Duodenal mucosa (tissue), 2 donors: ENCODE measurements at regions not wholly inside any gene's neighbourhood (a gene's known extent, or its start where the extent isn't known, plus 50 kb on each side); places are given as distances from the start of the nearest gene placed in this dataset.

Source experiments
- H3K27ac ChIP-seq: one replicate; pipeline ENCODE4 v1.7.0; 2013; ENCODE audit warnings: low read depth, low read length
- H3K27me3 ChIP-seq, 2 donors: one replicate each; pipeline ENCODE4 v1.7.0; 2013; ENCODE audit warnings: low read length in 2 of 2, control low read depth in 1 of 2; ENCODE audit not compliant: insufficient read depth in 2 of 2, control insufficient read depth in 1 of 2
- H3K36me3 ChIP-seq, 2 donors: one replicate each; pipeline ENCODE4 v1.7.0; 2013; ENCODE audit warnings: low read length in 2 of 2, control low read depth in 1 of 2; ENCODE audit not compliant: insufficient read depth in 2 of 2, control insufficient read depth in 1 of 2
- H3K4me1 ChIP-seq, 2 donors: one replicate each; pipeline ENCODE4 v1.7.0; 2013; ENCODE audit warnings: low read length in 2 of 2, control low read depth in 1 of 2; ENCODE audit not compliant: insufficient read depth in 2 of 2, control insufficient read depth in 1 of 2
- H3K4me3 ChIP-seq, 2 donors: one replicate each; pipeline ENCODE4 v1.7.0; 2013; ENCODE audit warnings: low read length in 2 of 2, low read depth in 1 of 2
- H3K9ac ChIP-seq, 2 donors: one replicate each; pipeline ENCODE4 v1.7.0; 2013; ENCODE audit warnings: low read length in 2 of 2, low read depth in 1 of 2
- H3K9me3 ChIP-seq, 2 donors: one replicate each; pipeline ENCODE4 v1.7.0; 2013; ENCODE audit warnings: low read length in 2 of 2, control low read depth in 1 of 2; ENCODE audit not compliant: control insufficient read depth in 1 of 2

- Histone ChIP-seq H3K4me1 (no peaks in the 10 kb centered on the region), H3K4me3 (no peak overlapping the region), H3K36me3 (no peaks in the 10 kb centered on the region), H3K9ac (no peak overlapping the region), H3K27me3 (no peaks in the 10 kb centered on the region), H3K27ac (no peak overlapping the region), H3K9me3 (no peaks in the 10 kb centered on the region)
Measured at GRCh38 chr10:128814782-128815181, 652.3 kb upstream of the MGMT start.

GRCh38 chr10:128816726-128817125 lies 650.3 kb upstream of the MGMT start:
- H3K27ac ChIP-seq = no peak overlapping the region
- no peak overlapping the region for H3K4me3 ChIP-seq
- no peaks in the 10 kb centered on the region for H3K27me3 ChIP-seq
- H3K36me3 ChIP-seq = no peaks in the 10 kb centered on the region
- no peak overlapping the region for H3K9ac ChIP-seq
- H3K9me3 ChIP-seq = no peaks in the 10 kb centered on the region
- H3K4me1 ChIP-seq = no peaks in the 10 kb centered on the region

- Histone ChIP-seq H3K4me3 (no peak overlapping the region), H3K4me1 (no peaks in the 10 kb centered on the region), H3K9me3 (no peaks in the 10 kb centered on the region), H3K27ac (no peak overlapping the region), H3K36me3 (no peaks in the 10 kb centered on the region), H3K9ac (no peak overlapping the region), H3K27me3 (no peaks in the 10 kb centered on the region)
Measured at GRCh38 chr10:128817636-128818035, 649.4 kb upstream of the MGMT start.

GRCh38 chr10:128820663-128821062 lies 646.4 kb upstream of the MGMT start:
- H3K36me3 ChIP-seq = no peaks in the 10 kb centered on the region
- no peak overlapping the region for H3K27ac ChIP-seq
- no peaks in the 10 kb centered on the region for H3K27me3 ChIP-seq
- no peak overlapping the region for H3K4me3 ChIP-seq
- no peak overlapping the region for H3K9ac ChIP-seq
- H3K9me3 ChIP-seq = no peaks in the 10 kb centered on the region
- H3K4me1 ChIP-seq = no peaks in the 10 kb centered on the region

- no peaks in the 10 kb centered on the region for H3K27me3 ChIP-seq
- H3K9ac ChIP-seq = no peak overlapping the region
- no peaks in the 10 kb centered on the region for H3K36me3 ChIP-seq
- H3K27ac ChIP-seq = no peak overlapping the region
- no peaks in the 10 kb centered on the region for H3K4me1 ChIP-seq
- no peak overlapping the region for H3K4me3 ChIP-seq
- no peaks in the 10 kb centered on the region for H3K9me3 ChIP-seq
Measured at GRCh38 chr10:128823201-128823600, 643.8 kb upstream of the MGMT start.

- H3K27me3 ChIP-seq = no peaks in the 10 kb centered on the region
- H3K4me1 ChIP-seq = no peaks in the 10 kb centered on the region
- H3K9ac ChIP-seq = no peak overlapping the region
- no peaks in the 10 kb centered on the region for H3K36me3 ChIP-seq
- no peaks in the 10 kb centered on the region for H3K9me3 ChIP-seq
- H3K4me3 ChIP-seq = no peak overlapping the region
- no peak overlapping the region for H3K27ac ChIP-seq
Measured at GRCh38 chr10:128825626-128826025, 641.4 kb upstream of the MGMT start.

GRCh38 chr10:128833671-128834070 lies 633.4 kb upstream of the MGMT start:
- Histone ChIP-seq H3K9me3 (no peaks in the 10 kb centered on the region), H3K9ac (no peak overlapping the region), H3K4me1 (no peaks in the 10 kb centered on the region), H3K4me3 (no peak overlapping the region), H3K27ac (no peak overlapping the region), H3K36me3 (no peaks in the 10 kb centered on the region), H3K27me3 (no peaks in the 10 kb centered on the region)

GRCh38 chr10:128835361-128835760 lies 631.7 kb upstream of the MGMT start:
- no peaks in the 10 kb centered on the region for H3K9me3 ChIP-seq
- no peak overlapping the region for H3K4me3 ChIP-seq

GRCh38 chr10:128837478-128837877 lies 629.6 kb upstream of the MGMT start:
- H3K27ac ChIP-seq = no peak overlapping the region
- no peaks in the 10 kb centered on the region for H3K36me3 ChIP-seq
- no peaks in the 10 kb centered on the region for H3K4me1 ChIP-seq
- no peaks in the 10 kb centered on the region for H3K9me3 ChIP-seq
- H3K27me3 ChIP-seq = peaks cover 0 to 7% of the 10 kb centered on the region in 2 donors
- no peak overlapping the region for H3K4me3 ChIP-seq
- no peak overlapping the region for H3K9ac ChIP-seq

More at GRCh38 chr10:128835361-128835760, 631.7 kb upstream of the MGMT start:
- H3K27me3 ChIP-seq = no peaks in the 10 kb centered on the region
- no peaks in the 10 kb centered on the region for H3K4me1 ChIP-seq
- no peak overlapping the region for H3K9ac ChIP-seq
- H3K36me3 ChIP-seq = no peaks in the 10 kb centered on the region
- no peak overlapping the region for H3K27ac ChIP-seq

GRCh38 chr10:128839134-128839533 lies 627.9 kb upstream of the MGMT start:
- no peak overlapping the region for H3K27ac ChIP-seq
- no peaks in the 10 kb centered on the region for H3K9me3 ChIP-seq
- peaks cover 0 to 7% of the 10 kb centered on the region in 2 donors for H3K27me3 ChIP-seq
- H3K4me1 ChIP-seq = no peaks in the 10 kb centered on the region
- no peaks in the 10 kb centered on the region for H3K36me3 ChIP-seq
- H3K9ac ChIP-seq = no peak overlapping the region
- no peak overlapping the region for H3K4me3 ChIP-seq

- Histone ChIP-seq H3K36me3 (no peaks in the 10 kb centered on the region), H3K4me3 (no peak overlapping the region), H3K9ac (no peak overlapping the region), H3K27me3 (peaks cover 0 to 7% of the 10 kb centered on the region in 2 donors), H3K27ac (no peak overlapping the region), H3K4me1 (no peaks in the 10 kb centered on the region), H3K9me3 (no peaks in the 10 kb centered on the region)
Measured at GRCh38 chr10:128839701-128840100, 627.3 kb upstream of the MGMT start.
